Stimulated activated memory B cell treated with anti-CD40 and anti-IgM and Interleukin-4, amounts not matched to agents 10 μg/mL and 1 μg/mL and 100 μg/mL, for 72 hours (primary cell): ENCODE measurements at regions not wholly inside any gene's neighbourhood (a gene's known extent, or its start where the extent isn't known, plus 50 kb on each side); places are given as distances from the start of the nearest gene placed in this dataset.

Experiments
- ATAC-seq: fragments of 150-1000 bp; cut with Tn5 transposase; 2 replicates; pipeline ENCODE4 v1.10.0; 2021
- H3K27ac Mint-ChIP-seq: one replicate; pipeline ENCODE4 v1.8.0; 2022; ENCODE audit warnings: mild to moderate bottlenecking, mixed read lengths
- H3K27me3 Mint-ChIP-seq: one replicate; pipeline ENCODE4 v1.8.0; 2022; ENCODE audit warnings: mixed read lengths
- H3K36me3 Mint-ChIP-seq: one replicate; pipeline ENCODE4 v1.8.0; 2022; ENCODE audit warnings: mixed read lengths
- H3K4me1 Mint-ChIP-seq: one replicate; pipeline ENCODE4 v1.8.0; 2022; ENCODE audit warnings: mixed read lengths
- H3K4me3 Mint-ChIP-seq: one replicate; pipeline ENCODE4 v1.8.0; 2022; ENCODE audit warnings: mild to moderate bottlenecking, moderate library complexity, mixed read lengths
- H3K9me3 Mint-ChIP-seq: one replicate; pipeline ENCODE4 v1.8.0; 2022; ENCODE audit warnings: mixed read lengths

DNA sequence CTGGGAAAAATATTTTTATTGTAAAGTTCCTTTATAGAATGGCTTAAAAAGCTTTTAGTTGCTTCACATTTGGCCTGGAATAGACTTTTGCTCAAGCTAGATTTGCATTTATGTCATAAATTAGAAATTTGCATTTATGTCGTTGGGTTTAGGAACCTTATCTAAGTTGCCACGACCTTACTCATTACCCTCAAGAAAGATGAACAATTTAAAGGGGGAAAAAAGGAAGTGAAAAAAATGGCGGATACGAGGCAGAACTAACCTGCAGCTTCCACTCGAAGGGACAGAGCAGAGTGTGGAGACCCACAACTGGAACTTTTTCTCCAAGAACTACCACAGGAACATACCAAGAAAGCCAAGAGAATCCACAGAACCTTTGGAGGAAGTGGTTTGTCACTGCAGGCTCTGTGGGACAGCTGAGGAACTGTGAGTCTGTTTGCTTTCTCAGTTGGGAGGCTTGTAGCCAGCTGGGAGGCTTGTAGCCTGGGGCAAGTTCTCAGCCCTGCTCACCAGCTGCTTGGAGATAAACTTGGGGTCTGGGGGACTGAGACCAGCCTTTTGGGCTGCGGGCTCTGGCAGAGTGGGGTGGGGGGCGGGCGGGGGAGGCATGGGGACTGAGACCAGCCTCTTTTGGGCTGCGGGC, 349.9 kb upstream of the MEIS1 start:
- Mint-ChIP-seq H3K9me3 (peaks cover 10% of the 10 kb centered on the region), H3K27me3 (no peaks in the 10 kb centered on the region), H3K27ac (no peak overlapping the region), H3K36me3 (no peaks in the 10 kb centered on the region), H3K4me1 (no peaks in the 10 kb centered on the region), H3K4me3 (no peak overlapping the region)
- ATAC-seq = no peak

DNA sequence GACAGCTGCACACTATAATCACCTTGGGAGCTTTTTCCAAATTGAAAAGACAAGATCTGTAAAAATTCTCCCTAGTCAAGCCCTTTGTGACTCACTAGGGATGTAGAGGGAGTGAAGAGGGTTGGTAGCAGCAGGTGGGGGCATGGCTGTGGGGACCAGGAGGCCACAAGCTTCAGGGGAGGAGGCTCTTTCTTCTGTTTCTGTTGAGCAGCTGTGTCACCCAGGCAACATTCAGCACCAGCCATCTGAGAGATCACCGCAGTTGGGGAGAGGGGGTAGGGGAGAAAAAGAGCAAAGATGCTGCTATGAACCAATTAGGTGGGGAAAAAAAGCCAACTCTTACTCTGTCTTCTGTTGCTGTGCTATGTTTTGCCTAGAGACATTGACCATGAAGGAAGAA, 352.3 kb upstream of the MEIS1 start:
- H3K4me1 Mint-ChIP-seq = no peaks in the 10 kb centered on the region
- no peak overlapping the region for H3K4me3 Mint-ChIP-seq
- no peaks in the 10 kb centered on the region for H3K36me3 Mint-ChIP-seq
- no peak overlapping the region for H3K27ac Mint-ChIP-seq
- H3K9me3 Mint-ChIP-seq = peaks cover 3% of the 10 kb centered on the region
- no peak for ATAC-seq
- H3K27me3 Mint-ChIP-seq = peaks cover 10% of the 10 kb centered on the region

DNA sequence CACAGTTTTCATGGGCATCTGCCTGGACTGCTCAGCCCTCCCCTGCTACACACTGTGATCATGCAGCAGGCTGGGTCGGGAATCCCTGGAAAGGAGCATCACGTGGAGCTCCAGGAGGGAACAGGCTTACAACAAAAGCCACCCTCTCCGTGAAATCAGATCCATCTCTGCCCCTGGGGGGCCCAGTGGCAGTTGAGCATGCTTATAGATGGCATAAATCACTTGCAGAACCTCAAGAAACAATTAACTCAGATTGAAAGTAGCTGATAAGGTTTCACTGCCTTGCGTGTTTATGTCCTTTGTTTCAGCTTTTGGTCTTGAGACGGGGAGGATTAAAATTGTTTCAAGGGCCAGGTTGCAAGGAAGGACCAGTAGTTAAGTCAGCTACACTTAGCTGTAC, 354.8 kb upstream of the MEIS1 start:
- ATAC-seq = no peak

DNA sequence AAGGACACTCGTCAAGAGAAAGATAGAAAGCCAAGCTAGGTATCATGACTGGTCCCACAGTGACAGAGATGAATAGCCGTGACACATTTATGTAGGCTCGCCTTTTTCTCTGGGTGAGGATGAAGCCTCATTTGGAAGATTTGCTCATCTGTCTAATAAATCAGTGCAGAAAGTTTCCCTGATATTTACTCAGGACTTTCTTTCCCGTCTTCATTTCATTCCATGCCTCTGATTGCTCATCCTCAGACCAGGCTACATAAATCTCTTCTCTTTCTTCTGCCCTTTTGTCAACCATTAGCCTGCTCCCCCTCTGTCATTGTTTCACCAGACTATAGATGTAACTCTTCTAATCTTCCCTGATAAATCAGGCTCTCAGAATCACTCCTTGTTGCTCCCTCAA, 361.8 kb upstream of the MEIS1 start:
- no peaks in the 10 kb centered on the region for H3K27me3 Mint-ChIP-seq
- no peaks in the 10 kb centered on the region for H3K9me3 Mint-ChIP-seq
- no peaks in the 10 kb centered on the region for H3K36me3 Mint-ChIP-seq
- no peak overlapping the region for H3K27ac Mint-ChIP-seq
- no peak for ATAC-seq
- H3K4me1 Mint-ChIP-seq = no peaks in the 10 kb centered on the region
- no peak overlapping the region for H3K4me3 Mint-ChIP-seq

More for the DNA sequence above, 354.8 kb upstream of the MEIS1 start:
- H3K27ac Mint-ChIP-seq = no peak overlapping the region
- no peak overlapping the region for H3K4me3 Mint-ChIP-seq
- H3K27me3 Mint-ChIP-seq = peaks cover 10% of the 10 kb centered on the region
- no peaks in the 10 kb centered on the region for H3K36me3 Mint-ChIP-seq
- no peaks in the 10 kb centered on the region for H3K4me1 Mint-ChIP-seq
- peaks cover 3% of the 10 kb centered on the region for H3K9me3 Mint-ChIP-seq

DNA sequence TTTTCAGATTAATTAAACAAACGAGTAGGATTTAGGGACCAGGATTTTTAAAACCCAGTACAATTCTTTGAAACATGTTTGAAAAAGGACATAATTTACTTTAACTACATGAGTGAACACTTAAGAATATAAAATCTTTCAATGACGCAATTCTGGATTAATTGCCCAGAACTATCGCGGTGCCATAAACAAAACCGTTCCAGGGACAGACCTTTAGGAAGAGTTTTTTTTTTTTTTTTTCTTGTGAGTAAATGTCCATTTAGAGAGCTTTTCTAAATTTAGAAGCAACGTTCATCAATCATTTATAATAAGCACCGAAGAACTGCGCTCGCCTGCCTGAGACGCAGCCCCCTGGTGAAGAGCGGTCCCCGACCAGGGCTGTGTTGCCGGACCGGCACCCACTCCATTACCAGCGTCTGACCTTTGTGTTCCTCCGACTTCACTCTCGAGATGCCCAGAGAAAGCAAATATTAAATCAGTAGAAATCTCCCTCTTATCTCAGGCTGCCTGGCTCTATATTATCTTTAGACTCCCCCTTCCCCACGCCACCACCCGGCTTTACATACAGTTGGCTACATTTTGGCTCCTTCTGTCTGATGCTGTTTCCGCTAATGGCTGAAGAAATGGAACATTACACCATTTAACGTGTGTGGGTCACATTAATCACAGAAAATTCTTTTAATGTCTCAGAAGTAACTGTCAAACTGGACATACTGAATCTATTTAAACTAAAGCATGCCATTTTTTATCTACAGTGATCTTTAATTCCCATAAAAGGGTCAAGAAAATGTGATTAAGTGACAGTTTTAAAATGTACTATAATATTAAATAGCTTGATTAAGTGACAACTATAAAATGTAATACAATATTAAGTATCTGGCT, 364.0 kb upstream of the MEIS1 start:
- H3K4me3 Mint-ChIP-seq = no peak overlapping the region
- H3K4me1 Mint-ChIP-seq = no peaks in the 10 kb centered on the region
- H3K36me3 Mint-ChIP-seq = no peaks in the 10 kb centered on the region
- no peak overlapping the region for H3K27ac Mint-ChIP-seq
- no peak for ATAC-seq
- no peaks in the 10 kb centered on the region for H3K9me3 Mint-ChIP-seq
- H3K27me3 Mint-ChIP-seq = no peaks in the 10 kb centered on the region

DNA sequence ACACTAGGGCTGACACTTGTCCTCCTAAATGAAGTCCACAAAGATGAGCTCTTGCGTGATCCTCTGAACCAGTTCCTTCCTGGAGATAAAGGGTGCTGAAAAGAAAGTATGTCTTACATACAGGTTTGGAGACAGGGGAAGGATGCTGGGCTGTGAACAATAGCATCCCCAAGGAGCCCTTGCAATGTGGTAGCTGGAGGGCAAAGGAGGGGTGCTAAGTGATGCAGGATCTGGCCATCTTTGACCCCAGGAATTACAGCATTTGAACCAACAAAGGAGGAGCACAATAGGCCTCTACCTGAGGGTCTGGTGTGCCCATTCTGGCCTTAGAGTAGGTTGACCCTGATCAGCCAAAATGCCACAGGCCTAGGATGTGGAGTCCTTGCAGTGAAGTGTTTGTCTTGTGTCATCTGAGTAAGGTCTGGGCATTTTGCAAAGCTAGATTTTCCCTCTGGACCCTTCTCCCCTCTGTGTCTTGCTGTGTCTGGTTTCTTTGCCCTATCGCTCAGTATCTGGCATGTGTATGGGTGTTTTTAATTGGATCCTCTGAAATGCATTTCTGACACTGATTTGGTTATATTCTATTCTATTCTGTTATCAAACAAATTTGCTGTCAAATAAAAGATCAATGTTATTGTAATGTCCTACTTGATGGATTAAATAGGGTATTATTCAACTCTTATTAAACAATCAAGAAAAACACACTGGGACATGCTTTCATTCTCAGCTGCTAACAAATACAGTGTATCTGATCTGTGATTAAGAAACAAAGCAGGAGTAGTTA, 364.8 kb upstream of the MEIS1 start:
- Mint-ChIP-seq H3K9me3 (no peaks in the 10 kb centered on the region), H3K4me3 (no peak overlapping the region), H3K27me3 (no peaks in the 10 kb centered on the region), H3K27ac (no peak overlapping the region), H3K4me1 (no peaks in the 10 kb centered on the region), H3K36me3 (no peaks in the 10 kb centered on the region)
- ATAC-seq = no peak

DNA sequence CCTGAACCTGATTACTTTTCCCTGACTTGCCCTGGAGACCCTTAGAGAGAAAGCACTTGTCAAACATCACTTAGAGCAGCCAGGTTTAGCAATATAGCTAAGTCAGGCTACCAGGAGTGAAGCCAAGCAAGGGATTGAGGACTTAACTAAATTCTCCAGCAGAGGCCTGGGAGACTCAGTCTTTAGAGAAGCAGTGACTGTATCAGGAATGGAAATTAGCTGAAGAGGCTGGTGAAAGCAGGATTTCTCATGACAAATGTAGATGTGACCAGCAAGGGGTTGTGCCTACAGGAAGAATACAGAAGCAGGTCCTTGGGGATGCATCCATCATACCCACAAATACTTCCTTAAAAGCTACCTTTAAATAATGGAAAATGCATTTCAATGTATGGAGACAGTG, 368.9 kb upstream of the MEIS1 start:
- Mint-ChIP-seq H3K27me3 (peaks cover 7% of the 10 kb centered on the region), H3K4me3 (no peak overlapping the region), H3K36me3 (no peaks in the 10 kb centered on the region), H3K27ac (no peak overlapping the region), H3K4me1 (no peaks in the 10 kb centered on the region), H3K9me3 (no peaks in the 10 kb centered on the region)
- no peak for ATAC-seq

DNA sequence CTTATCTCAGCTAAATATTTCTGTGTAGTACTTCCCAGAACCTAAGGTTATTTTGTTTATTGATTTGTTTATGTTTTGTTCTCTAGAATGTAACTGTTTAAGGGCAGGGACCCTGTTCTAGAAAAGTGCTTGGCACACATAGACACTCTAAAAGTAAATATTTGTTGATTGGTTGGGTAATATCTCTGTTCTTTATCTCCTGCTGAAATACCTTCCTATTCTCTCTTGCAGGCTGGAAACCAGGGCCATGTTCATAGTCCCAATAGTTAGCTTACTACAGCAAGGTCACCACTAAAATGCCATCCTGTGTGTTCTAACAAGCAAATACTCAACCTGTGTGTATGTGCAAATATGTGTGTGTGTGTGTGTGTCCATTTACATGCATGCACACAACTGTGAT, 375.6 kb upstream of the MEIS1 start:
- H3K4me1 Mint-ChIP-seq = no peaks in the 10 kb centered on the region
- H3K36me3 Mint-ChIP-seq = no peaks in the 10 kb centered on the region
- no peak overlapping the region for H3K4me3 Mint-ChIP-seq

DNA sequence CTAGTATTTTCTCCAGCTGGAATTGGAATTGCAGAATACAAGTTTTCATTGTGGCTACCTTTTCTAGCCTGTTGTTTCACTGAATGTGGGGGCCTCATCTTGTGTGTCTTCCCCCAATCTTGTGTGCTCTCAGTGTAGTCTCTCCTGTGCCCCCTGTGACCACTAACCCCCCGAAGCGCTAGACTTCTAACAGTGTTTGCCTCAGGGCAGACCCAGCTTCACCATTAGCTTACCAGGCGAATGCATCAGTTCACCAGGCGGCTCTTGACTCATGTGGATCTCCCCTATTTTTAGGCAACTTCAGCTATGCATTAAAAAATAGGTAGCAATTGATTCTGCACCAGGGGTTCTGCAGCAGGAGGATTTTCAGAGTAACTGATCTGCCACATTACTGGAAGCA, 376.2 kb upstream of the MEIS1 start:
- Mint-ChIP-seq H3K4me1 (no peaks in the 10 kb centered on the region), H3K36me3 (no peaks in the 10 kb centered on the region), H3K9me3 (peaks cover 3% of the 10 kb centered on the region), H3K4me3 (no peak overlapping the region), H3K27me3 (no peaks in the 10 kb centered on the region), H3K27ac (no peak overlapping the region)
- ATAC-seq = no peak

More for the DNA sequence above, 375.6 kb upstream of the MEIS1 start:
- H3K27ac Mint-ChIP-seq = no peak overlapping the region
- ATAC-seq = no peak
- H3K9me3 Mint-ChIP-seq = peaks cover 1% of the 10 kb centered on the region
- no peaks in the 10 kb centered on the region for H3K27me3 Mint-ChIP-seq

DNA sequence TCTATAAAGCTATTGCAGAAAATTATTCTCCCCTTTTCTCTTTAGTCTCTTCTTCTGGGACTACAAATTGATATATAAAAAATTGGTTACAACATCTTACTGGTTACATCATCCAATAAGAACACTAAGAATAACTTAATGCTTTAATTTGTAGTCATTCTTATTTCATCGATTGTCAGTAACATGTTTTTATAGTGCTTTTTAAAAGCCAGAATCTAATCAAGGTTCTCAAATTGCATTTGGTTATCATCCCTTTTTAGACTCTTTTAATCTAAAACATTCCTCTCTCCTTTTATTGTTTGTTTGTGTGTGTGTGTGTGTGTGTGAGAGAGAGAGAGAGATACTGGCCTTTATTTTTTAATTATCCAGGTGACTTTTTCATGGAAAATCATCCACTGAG, 377.1 kb upstream of the MEIS1 start:
- Mint-ChIP-seq H3K9me3 (peaks cover 3% of the 10 kb centered on the region), H3K27ac (no peak overlapping the region), H3K36me3 (no peaks in the 10 kb centered on the region), H3K4me1 (no peaks in the 10 kb centered on the region), H3K27me3 (no peaks in the 10 kb centered on the region), H3K4me3 (no peak overlapping the region)
- no peak for ATAC-seq

DNA sequence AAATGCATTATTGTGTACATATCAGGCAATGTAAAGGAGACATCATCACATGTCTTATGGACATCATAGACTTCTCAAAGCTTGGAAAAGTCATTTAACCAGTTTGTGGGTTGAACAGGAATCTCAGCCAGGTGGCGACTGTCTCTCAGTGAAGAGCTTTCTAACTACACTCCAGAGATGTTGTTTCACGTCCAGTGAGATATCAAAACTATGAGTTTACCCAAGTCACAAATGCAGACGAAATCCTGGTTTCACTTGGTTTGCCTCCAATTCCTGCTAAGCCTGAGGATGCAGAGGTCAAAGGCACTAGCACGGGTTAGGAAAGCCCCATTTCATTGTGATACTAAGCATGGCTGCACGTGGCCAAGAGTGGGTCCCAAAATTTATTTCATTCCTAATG, 384.5 kb upstream of the MEIS1 start:
- H3K4me1 Mint-ChIP-seq = no peaks in the 10 kb centered on the region
- no peaks in the 10 kb centered on the region for H3K36me3 Mint-ChIP-seq
- H3K9me3 Mint-ChIP-seq = peaks cover 3% of the 10 kb centered on the region
- H3K27me3 Mint-ChIP-seq = no peaks in the 10 kb centered on the region
- no peak overlapping the region for H3K27ac Mint-ChIP-seq
- no peak overlapping the region for H3K4me3 Mint-ChIP-seq
- ATAC-seq = no peak

DNA sequence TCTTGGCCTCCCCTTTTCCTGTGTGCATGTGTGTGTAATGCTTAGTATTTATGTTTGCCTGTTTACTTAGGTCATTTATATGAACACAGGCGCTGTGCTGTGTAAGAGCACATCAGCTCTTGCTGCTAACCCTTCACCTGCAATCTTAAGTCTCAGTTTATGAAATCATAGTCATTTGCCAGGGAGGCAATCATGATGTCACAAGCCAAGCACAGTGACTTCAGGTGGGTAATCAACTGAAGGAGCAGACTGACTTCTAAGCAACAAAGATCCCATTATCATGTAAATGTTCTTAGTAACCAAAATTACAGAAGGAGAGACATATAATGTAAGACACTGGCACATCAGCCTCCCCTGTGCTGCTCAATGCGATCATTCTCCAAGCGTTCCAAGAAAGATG, 386.3 kb upstream of the MEIS1 start:
- no peak for ATAC-seq
- H3K4me3 Mint-ChIP-seq = no peak overlapping the region
- H3K4me1 Mint-ChIP-seq = no peaks in the 10 kb centered on the region
- H3K27ac Mint-ChIP-seq = no peak overlapping the region
- no peaks in the 10 kb centered on the region for H3K9me3 Mint-ChIP-seq
- H3K27me3 Mint-ChIP-seq = no peaks in the 10 kb centered on the region
- no peaks in the 10 kb centered on the region for H3K36me3 Mint-ChIP-seq

DNA sequence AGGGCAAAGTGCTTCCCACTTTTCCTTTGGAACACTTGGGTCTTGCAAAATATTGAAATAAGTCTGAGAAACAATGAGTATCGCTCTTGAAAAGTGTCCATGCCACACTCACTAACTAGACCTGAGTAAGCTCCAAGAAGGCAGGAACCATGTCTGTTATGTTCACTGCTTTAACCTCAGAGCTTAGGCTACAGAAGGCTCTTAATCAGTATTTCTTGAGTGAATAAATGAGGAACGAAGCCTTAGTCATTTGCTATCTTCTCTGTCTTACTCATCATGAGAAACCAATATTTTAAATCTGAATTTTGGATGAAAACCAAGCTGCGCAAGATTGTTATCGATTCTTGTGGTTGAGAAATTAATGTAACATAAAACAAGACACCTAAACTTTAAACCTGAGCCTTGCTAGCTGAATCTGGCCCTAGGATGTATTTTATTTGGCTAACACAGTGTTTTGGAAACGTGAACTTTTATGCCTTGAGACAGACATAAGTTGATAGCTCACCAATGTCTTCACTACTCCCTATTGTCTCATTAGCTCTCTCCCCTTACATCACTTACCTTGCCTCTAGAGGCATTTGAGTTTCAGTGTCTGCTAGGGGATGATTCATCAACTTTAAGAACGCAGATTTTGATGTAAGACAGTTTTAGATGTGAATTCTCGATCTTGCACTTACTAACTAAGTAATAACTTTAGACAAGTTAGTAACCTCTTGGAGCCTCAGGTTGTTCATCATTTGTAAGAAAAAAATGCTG, 392.8 kb upstream of the MEIS1 start:
- Mint-ChIP-seq H3K27ac (no peak overlapping the region), H3K27me3 (no peaks in the 10 kb centered on the region), H3K9me3 (no peaks in the 10 kb centered on the region), H3K36me3 (no peaks in the 10 kb centered on the region), H3K4me3 (no peak overlapping the region), H3K4me1 (no peaks in the 10 kb centered on the region)
- no peak for ATAC-seq

DNA sequence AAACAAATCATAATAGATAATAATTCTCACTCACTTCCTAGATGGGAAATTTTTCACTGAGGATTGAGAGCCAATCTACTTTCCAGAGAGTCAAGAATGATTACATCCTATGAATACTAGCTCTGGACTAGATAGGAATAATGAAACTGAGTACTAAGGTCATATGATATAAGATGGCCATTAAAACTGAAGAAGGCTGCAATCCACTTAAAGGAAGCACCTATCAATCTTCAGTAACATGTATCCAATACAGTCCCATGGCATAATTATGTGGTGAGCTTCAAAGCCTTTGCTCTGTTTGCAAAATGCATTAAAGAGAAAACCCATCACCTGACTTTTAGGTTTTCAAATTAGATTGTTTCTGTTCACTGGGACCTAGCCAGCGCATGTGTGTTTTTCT, 398.0 kb upstream of the MEIS1 start:
- Mint-ChIP-seq H3K9me3 (no peaks in the 10 kb centered on the region), H3K27me3 (no peaks in the 10 kb centered on the region), H3K4me1 (no peaks in the 10 kb centered on the region), H3K4me3 (no peak overlapping the region), H3K27ac (no peak overlapping the region), H3K36me3 (no peaks in the 10 kb centered on the region)
- no peak for ATAC-seq

DNA sequence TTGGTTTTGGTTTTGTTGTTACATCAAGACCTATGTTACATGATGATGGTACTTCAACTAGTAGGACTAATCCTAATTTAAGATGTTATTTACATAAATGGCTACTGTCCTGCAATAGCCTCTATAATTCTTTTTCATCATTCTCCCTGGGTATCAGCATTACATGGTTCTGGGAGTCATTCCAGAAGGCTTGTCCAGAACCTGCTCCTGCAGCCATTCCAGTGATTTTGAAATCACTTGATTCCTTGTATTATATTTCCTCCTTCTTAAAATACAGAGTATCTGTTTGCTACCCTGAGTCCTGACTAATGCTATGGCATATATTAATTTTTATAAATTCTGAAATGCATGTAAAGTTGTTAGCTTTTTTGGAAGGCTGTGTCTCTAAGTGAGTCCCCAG, 400.5 kb upstream of the MEIS1 start:
- no peak for ATAC-seq
- H3K4me1 Mint-ChIP-seq = no peaks in the 10 kb centered on the region
- no peaks in the 10 kb centered on the region for H3K9me3 Mint-ChIP-seq
- H3K36me3 Mint-ChIP-seq = no peaks in the 10 kb centered on the region
- no peaks in the 10 kb centered on the region for H3K27me3 Mint-ChIP-seq
- H3K27ac Mint-ChIP-seq = no peak overlapping the region
- H3K4me3 Mint-ChIP-seq = no peak overlapping the region
